ENCODE measurements at regions not wholly inside any gene's neighbourhood (a gene's known extent, or its start where the extent isn't known, plus 50 kb on each side); places are given as distances from the start of the nearest gene placed in this dataset.

DNA sequence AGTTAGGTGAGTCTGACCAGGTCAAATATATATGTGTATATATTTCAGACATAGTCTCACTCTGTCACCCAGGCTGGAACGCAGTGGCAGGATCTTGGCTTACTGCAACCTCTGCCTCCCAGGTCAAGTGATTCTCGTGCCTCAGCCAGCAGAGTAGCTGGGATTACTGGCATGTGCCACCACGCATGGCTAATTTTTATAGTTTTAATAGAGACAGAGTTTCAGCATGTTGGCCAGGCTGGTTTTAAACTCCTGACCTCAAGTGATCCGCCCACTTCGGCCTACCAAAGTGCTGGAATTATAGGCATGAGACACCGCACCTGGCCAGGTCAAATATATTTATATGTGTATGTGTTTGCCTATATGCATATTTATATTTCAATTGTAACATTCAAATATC lies 581.5 kb upstream of the B3GALT2 start:
- intact Hi-C loops (cut with DNase I), result no loop called here
- Histone ChIP-seq H3K4me3 (no peak overlapping the region), H3K36me3 (no peaks in the 10 kb centered on the region), H3K9me3 (no peaks in the 10 kb centered on the region), H3K27ac (no peak overlapping the region), H3K4me1 (no peaks in the 10 kb centered on the region), H3K27me3 (ENCODE audit: low read depth) (no peaks in the 10 kb centered on the region)
- no peak for ATAC-seq
- TF ChIP-seq, protein P1, sequence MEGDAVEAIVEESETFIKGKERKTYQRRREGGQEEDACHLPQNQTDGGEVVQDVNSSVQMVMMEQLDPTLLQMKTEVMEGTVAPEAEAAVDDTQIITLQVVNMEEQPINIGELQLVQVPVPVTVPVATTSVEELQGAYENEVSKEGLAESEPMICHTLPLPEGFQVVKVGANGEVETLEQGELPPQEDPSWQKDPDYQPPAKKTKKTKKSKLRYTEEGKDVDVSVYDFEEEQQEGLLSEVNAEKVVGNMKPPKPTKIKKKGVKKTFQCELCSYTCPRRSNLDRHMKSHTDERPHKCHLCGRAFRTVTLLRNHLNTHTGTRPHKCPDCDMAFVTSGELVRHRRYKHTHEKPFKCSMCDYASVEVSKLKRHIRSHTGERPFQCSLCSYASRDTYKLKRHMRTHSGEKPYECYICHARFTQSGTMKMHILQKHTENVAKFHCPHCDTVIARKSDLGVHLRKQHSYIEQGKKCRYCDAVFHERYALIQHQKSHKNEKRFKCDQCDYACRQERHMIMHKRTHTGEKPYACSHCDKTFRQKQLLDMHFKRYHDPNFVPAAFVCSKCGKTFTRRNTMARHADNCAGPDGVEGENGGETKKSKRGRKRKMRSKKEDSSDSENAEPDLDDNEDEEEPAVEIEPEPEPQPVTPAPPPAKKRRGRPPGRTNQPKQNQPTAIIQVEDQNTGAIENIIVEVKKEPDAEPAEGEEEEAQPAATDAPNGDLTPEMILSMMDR (IDR thresholded peaks at IDR 0.05), result no peak
- DNase-seq, result no peak

DNA sequence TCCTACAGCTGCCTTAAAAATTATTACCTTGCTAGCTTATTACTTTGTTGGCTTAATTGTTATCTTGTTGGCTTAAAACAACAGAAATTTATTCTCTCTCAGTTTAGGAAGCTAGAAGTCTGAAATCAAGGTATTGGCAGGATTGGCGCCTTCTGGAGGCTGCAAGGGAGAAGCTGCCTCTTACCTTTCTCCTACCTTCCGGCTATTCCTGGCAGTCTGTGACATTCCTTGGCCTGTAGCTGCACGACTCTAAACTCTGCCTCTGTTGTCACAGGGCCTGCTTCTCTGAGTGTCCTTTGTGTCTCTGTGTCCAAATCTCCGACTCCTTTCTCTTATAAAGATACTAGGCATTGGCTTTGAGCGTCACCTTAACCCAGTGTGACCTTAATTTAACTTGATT lies 579.9 kb upstream of the B3GALT2 start:
- Histone ChIP-seq H3K36me3 (no peaks in the 10 kb centered on the region), H3K4me1 (no peaks in the 10 kb centered on the region), H3K4me3 (no peak overlapping the region), H3K9me3 (no peaks in the 10 kb centered on the region), H3K27ac (no peak overlapping the region), H3K27me3 (ENCODE audit: low read depth) (no peaks in the 10 kb centered on the region)
- intact Hi-C loops (cut with DNase I), result no loop called here
- no peak for ATAC-seq
- TF ChIP-seq, protein P1 (IDR thresholded peaks at IDR 0.05), result no peak
- DNase-seq, result no peak

DNA sequence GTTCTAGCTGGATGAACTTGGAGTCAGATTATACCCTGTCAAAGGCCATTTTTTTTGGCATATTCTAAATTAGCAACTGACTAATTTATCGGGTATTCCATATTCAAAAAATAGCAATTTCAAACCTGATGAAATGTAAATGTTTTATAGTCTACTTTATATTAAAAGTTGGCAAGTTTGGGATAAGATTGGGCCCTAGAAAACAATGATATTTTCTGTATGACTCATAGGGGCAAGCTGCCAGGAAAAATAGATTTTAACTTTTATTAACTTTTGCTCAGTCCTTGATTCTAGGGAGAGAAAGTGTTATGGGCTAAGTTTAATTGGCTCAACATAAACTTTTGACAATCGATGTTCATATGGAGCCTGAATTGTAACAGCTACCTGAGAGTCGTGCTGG lies 576.9 kb upstream of the B3GALT2 start:
- no peak for DNase-seq
- Histone ChIP-seq H3K36me3 (no peaks in the 10 kb centered on the region), H3K27ac (no peak overlapping the region), H3K4me3 (no peak overlapping the region), H3K27me3 (ENCODE audit: low read depth) (no peaks in the 10 kb centered on the region), H3K9me3 (no peaks in the 10 kb centered on the region), H3K4me1 (no peaks in the 10 kb centered on the region)
- intact Hi-C loops (cut with DNase I), result no loop called here
- TF ChIP-seq, protein P1 (IDR thresholded peaks at IDR 0.05), result no peak
- no peak for ATAC-seq

DNA sequence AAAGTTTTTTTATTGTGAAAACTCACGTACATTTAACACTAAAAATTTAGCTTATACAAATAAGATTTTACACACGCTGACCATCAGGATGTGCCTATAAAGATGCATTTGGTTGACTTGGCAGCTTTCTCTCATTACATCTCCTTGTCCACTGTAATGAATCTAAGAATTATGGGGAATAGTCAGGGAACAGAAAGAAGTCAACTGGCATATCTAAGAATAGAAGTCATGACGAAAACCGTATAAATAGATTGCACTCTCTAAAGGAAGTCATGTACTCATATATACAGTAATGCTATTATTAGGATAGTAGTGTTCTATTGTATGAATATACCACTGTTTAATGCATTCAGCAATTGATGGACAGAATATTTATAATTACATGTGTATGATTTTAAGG lies 575.8 kb upstream of the B3GALT2 start:
- ATAC-seq (no peak), DNase-seq (no peak)
- H3K27me3 ChIP-seq (ENCODE audit: low read depth), result no peaks in the 10 kb centered on the region
- H3K9me3 ChIP-seq, result no peaks in the 10 kb centered on the region
- intact Hi-C loops (cut with DNase I), result no loop called here
- no peak overlapping the region for H3K27ac ChIP-seq
- TF ChIP-seq, protein P1 (IDR thresholded peaks at IDR 0.05), result no peak
- H3K4me1 ChIP-seq, result no peaks in the 10 kb centered on the region
- H3K36me3 ChIP-seq, result no peaks in the 10 kb centered on the region
- H3K4me3 ChIP-seq, result no peak overlapping the region

DNA sequence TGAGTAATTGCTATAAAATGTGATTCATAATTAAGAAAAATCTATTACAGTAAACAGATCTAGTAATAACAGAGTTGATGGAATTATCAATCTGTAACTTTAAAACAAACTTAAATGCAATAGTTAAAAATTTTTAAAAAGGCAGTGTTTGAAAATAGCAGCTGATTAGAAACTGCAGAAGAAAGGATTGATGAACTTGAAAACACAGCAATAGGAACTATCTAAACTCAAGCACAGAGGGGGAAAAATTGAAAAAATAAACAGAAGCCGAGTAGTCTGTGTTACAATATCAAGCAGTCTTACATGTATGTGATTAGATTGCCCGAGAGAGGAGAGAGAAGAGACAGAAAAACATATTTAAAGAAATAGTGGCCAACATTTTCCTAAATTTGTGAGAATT lies 569.0 kb upstream of the B3GALT2 start:
- Histone ChIP-seq H3K36me3 (no peaks in the 10 kb centered on the region), H3K4me1 (no peaks in the 10 kb centered on the region), H3K4me3 (no peak overlapping the region), H3K27ac (no peak overlapping the region), H3K9me3 (no peaks in the 10 kb centered on the region), H3K27me3 (ENCODE audit: low read depth) (no peaks in the 10 kb centered on the region)
- no peak for DNase-seq
- TF ChIP-seq, protein P1 (IDR thresholded peaks at IDR 0.05), result no peak
- ATAC-seq, result no peak
- intact Hi-C loops (cut with DNase I), result no loop called here
